Right forelimb (tissue), 1 donor: ENCODE measurements at regions not wholly inside any gene's neighbourhood (a gene's known extent, or its start where the extent isn't known, plus 50 kb on each side); places are given as distances from the start of the nearest gene placed in this dataset.

Experiments used
- DNase-seq: peaks from one replicate; pipeline ENCODE4 v3.0.0-alpha.2; 2018

DNA sequence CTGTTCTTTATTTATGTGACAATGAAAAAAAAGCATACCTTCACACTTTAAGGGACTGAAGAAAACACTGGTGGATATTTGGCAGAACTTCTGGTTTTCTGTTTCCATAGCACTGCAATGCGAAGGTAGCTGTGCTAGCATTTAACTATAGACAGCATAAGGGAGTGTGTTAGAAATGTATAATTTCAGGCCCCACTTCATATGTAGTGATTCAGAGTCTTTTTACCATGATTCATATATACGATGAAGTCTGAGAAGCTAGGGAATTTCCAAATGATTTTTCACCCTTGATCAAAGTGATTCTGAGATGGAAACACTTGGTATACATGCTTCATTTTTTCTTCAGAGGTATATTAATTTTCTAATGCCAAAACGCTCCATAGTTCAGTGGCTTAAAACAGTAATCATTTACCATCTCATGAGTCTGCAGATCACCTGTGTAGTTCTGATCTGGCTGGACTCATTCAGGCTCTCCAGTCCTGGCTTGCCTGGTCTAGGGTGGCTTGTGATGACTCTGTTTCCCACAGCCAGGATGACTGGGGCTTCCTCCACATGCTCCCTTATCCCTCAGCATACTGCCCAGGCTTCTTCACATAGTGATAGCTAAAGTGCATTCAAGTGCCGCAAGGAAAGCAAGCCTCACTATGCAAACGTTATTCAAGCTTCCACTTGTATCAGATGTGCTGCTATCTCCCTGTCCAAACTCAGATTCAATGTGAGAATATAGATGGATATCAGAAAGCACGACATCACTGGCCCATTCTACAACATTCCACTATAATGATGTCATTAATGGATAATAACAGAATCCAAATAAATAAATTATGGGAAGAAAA is 790.1 kb downstream of the TECRL start:
- no peak for DNase-seq

DNA sequence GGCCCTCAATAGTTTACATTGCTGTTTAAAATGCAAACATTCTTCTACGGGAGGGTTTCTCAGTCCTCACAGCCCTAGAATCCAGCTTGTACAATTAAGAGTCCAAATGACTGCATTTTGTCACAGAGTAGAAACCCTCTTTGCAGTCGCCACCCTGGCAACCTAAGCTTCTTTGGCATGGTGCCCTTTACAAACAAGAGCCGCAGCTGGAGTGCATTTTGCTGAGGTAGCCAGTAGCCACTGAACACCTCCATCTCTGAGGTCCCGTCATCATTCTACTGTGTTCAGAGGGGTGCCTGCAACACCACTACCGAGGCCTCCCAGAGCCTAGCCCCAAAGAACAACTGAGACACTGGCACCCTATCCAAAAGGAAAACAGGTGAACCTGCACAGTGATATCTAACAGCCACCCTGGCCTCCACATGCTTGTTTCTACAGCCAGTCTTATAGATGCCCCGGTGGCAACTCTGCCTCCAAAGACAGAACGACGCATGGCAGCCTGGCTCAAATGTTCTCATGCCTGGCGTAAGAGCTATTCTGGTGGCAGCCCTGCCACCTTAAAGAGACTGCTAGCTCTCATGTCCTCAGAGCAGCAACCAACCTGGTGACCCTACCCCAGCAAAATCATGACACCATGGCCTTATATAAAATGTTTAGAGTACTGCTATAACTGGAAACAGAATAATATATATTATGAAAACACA is 801.9 kb downstream of the TECRL start:
- DNase-seq: no peak

DNA sequence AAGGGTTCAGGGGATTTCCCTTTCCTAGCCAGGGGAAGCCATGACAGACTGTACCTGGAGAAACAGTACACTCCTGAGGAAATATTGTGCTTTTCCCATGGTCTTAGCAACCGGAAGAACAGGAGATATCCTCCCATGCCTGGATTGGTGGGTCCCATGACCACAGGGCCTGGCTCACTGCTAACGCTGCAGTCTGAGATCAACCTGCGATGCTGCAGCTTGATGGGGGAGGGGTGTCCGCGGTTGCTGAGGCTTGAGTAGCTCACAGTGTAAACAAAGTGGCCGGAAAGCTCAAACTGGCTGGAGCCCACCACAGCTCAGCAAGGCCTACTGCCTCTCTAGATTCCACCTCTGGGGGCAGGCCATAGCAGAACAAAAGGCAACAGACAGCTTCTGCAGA is 819.5 kb downstream of the TECRL start:
- no peak for DNase-seq

DNA sequence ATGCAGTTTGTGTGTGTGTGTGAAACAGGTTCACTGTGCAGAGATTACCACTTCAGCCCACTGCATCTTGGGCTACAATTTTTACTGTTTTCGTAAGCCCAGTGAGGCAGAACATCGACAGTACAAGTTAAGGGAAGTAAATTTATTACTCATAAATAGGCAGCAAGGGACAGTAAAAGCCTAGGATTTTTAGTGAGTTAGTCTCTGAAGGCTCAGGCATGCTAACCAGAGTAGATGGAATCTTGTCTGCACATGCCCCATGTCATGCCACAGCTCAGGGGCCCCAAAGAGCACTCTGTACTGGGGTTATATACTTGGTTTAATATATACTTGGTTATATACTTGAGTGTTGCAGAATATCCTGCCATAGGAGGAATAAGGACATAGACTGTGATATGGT is 825.7 kb downstream of the TECRL start:
- no peak for DNase-seq

DNA sequence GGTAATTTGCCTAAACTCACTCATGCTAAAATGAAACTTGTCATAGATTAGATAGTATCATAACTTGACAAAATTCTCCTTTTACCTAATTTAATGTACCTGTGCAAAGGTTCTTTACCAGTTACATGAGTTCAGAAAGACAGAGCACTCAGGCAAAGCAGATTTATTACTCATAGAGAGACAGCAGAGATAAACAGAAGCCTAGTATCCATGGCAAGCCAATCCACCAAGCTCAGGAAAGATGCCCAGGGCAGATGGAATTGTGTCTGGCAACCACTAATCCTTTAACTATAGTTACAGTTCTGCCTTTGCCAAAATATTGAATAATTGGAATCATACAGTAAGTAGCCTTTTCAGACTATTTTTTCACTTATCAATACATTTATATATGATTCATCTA is 826.2 kb downstream of the TECRL start:
- no peak for DNase-seq

DNA sequence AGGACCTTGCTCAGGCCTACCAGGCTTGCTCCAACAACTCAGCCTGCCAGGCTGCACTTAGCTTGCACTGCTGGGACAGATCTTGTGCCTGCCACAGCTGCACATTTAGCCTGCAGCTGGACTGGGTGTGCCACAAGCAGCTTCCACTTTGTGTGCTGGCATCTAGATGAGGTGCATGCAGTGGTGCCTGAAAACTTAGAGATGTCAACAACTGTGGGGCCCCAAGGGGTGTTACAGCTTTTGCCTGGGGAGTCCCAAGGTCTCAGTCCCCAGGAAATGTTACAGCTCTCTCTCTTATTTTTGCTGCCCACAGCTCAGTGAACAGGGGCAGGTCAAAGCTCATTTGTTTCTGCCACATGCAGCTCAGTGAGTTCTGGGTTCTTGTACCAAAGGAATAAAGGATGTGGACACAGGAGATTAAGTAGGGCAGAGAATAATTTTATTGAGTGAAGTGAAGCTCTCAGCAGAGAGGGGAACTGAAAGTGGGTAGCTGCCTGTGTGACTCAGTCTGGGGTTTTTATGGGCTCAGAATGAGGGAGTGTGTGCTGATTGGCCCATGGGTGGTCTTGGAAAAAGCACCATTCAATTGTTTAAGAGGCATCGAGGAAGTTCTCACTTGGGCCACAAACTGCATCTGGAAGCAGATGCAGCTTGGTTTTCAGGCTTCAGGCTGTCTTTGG is 828.3 kb downstream of the TECRL start:
- DNase-seq: no peak

DNA sequence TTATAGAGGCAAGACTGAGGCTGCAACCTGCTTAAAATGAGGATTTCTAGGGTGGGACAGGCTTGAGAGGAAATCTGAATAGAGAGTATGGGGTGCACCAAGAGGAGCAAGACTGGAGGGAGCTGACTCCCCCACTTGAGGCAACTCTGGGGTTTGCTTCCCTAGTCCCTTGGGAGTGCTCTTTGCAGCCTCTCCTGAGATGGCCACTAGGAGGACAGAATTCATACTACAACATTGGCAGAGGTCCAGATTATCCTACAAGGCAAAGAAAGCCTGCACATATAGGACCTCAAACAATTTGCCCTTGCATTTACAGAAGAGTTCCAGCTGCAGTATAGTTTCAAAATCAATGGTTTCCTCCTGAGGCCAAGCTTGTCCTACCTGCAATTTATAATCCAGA is 830.9 kb downstream of the TECRL start:
- DNase-seq: no peak

DNA sequence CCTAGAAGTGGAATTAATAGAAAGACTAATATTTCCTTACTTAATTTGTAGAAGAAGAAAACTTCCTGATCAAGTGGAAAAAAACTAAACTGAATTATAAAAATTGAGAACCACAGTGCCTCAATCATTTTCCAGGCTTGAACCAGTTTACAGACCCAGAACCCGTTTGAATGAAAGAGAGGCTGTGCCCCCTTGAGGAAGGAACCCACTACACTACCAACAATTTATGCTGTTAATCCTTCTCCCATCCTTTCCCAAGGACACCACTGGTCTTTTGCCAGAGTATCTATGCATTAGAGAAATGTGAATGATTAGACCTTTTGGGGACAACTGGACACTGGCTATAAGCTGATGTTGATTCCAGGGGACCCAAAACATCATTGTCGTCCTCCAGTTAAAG is 842.6 kb downstream of the TECRL start:
- DNase-seq: no peak

DNA sequence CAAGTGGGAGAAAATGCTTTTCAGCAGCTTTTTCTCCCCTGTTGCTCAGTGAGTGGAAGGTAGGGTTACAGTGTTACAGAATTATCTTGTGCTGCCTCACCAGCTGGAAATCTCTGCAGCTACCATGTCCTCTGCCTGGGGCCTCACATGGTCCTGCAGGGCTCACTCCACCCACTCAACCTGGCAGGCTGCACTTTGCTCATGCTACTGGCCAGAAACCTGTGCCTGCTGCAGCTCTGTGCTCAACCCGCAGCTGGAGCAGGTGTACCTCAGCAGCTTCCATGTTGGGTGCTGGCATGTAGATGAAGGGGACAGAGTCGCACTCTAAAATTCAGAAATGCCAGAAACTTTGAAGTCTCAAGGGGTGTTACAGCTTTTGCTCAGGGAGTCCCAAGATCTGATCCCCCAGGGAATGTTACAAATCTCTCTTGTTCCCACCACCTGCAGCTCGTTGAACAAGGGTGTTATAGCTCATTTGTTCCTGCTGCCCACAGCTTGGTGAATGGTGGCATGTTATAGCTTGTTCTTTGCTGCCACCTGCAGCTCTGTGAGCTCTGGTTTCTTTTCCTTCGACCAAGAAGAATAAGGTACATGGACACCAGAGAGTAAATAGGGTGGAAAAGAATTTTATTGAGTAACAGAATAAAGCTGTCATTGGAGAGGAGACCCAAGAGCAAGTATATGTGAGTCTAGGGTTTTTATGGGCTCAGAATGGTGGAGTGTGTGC is 845.8 kb downstream of the TECRL start:
- no peak for DNase-seq

DNA sequence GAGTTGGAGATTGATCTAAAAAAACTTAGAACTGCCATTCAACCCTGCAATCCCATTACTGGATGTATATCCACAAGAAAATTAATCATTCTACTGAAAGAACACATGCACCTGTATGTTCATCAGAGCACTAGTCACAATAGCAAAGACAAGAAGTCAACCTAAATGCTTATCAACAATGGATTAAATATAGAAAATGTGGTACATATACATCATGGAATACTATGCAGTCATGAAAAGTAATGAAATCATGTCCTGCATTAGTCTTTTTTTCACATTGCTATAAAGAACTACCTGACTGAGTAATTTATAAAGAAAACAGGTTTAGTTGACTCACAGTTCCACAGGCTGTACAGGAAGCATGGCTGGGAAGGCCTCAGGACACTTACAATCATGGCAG is 850.5 kb downstream of the TECRL start:
- no peak for DNase-seq

DNA sequence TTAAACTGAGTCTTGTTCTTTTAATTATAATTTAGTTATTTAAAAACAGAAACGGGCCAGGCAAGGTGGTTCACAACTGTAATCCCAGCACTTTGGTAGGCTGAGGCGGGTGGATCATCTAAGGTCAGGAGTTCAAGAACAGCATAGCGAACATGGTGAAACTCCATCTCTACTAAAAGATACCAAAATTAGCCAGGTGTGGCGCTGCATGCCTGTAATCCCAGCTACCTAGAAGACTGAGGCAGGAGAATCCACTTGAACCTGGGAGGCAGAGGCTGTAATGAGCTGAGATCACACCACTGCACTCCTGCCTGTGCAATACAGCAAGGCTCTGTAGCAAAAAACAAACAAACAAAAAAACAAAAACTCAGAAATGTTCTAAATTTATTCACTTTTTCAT is 852.9 kb downstream of the TECRL start:
- DNase-seq: no peak

DNA sequence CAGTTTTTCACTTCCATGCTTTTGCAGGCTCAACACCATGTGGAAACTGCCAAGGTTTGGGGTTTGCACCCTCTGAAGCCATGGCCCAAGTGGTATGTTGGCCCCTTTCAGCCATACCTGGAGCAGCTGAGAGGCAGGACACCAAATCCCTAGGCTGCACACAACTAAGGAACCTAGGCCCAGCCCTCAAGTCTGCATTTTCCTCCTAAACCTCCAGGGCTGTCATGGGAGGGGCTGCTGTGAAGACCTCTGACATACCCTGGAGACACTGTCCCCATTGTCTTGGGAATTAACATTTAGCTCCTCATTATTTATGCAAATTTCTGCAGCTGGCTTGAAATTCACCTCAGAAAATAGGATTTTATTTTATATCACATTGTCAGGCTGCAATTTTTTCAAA is 856.1 kb downstream of the TECRL start:
- DNase-seq: no peak

DNA sequence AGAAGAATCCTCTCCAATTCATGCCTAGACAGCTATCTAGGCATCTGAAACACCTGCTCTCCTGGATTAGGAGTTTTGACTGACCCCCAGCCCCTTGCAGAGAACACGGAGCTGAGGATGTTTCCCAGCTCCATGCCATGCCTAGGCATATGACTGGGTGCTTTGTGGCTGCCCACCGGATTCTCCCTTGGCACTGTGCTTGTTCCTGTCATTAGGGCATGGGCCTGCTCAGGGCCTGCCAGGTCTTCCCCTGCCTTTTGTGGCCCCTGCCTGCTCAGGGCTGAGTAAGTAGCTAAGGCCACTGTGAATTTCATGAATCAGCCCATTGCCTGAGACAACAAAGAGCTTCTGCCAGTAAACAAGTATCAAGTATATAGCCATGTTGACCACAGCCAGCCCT is 867.4 kb downstream of the TECRL start:
- DNase-seq: no peak

DNA sequence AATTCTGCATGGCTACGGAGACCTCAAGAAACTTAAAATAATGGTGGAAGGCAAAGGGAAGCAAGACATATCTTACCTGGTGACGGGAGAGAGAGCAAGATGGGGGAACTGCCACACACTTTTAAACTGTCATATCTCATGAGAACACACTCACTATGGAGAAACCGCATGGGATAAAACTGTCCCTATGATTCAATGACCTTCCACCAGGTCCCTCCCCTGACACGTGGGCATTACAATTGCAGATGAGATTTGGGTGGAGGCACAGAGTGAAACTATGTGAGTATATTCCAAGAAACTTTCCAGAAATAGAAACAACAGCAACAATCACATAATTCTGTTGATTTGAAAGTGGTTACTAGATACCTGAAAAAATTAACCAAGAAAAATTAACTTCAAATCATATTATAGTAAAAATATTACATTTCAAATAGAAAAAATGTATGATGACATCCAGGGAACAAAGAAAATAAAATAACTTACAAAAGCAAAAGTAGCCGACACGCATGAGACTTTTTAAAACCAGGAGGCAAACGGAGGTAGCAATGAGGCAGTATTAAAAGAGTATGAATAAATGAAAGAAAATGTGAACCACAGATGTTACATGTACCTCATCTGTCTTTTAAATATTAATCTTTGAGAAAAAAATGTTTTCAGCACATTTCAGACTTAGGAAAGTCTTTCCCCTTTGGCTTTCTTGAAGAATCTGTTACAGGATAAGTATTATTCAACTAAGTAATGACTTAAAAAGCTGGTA is 879.5 kb downstream of the TECRL start:
- DNase-seq: no peak

DNA sequence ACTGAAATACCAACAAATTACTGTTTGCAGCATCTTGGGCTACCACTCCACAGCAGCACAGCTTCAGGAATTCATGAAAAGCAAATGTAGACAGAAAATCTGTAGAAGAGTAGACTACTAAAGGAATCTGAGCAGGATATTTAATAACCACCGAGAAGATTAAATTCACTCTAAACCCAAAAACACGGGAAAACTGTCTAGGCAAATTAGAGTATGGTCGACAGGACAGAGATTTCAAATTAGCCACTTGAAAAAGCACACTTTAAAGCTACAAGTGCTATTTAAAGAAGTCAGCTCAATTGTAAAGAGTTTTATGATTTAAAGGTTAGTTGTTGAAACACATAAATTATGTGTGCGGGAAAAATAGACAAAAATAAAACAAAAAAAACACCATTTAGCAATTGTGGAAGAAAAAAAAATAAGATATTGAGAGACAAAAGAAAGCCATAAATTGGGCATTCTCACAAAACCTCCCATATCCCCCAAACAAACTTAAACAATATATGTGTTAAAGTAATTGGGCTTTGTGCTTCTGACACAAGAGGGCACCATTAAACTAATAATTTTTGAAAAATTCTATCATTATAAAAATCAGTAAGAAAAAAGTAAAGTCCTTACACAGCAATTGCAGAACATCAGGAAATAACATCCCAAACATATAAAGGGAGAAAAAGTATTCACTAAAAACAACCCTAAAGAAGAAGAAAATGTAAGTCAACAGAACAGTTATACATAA is 880.8 kb downstream of the TECRL start:
- DNase-seq: no peak

DNA sequence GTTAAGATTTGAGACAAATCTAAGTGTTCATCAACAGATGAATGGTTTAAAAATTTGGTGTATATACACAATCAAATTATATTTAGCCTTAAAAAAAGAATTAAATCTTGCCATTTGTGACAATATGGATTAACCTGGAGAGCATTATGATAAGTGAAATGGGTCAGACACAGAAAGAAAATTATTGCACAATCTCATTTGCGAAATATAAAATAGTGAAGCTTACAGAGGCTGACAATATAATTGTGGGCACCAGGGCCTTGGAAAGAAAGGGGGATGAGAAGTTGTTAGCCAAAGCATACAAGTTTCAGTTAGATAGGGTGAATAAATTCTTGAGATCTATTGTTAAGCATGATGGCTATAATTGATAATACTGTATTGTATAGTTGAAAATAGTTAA is 883.0 kb downstream of the TECRL start:
- no peak for DNase-seq

DNA sequence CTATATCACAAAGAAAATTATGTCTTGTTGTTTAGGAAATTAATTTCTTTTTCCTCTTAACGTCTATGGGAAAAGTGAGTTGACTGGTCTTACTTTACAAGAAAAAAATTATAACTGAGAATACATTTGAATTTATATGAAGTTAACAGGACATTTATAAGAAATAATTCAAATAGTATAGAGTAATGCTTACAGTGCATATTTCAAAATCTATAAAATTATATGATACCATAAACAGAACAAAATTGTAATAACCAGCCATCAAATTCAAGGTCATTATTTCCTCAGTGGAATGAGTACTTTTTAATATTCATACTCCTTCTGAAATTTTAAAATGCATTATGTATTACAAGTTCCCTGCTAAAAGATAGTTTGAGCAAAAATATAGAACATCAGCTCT is 884.5 kb downstream of the TECRL start:
- DNase-seq: no peak

DNA sequence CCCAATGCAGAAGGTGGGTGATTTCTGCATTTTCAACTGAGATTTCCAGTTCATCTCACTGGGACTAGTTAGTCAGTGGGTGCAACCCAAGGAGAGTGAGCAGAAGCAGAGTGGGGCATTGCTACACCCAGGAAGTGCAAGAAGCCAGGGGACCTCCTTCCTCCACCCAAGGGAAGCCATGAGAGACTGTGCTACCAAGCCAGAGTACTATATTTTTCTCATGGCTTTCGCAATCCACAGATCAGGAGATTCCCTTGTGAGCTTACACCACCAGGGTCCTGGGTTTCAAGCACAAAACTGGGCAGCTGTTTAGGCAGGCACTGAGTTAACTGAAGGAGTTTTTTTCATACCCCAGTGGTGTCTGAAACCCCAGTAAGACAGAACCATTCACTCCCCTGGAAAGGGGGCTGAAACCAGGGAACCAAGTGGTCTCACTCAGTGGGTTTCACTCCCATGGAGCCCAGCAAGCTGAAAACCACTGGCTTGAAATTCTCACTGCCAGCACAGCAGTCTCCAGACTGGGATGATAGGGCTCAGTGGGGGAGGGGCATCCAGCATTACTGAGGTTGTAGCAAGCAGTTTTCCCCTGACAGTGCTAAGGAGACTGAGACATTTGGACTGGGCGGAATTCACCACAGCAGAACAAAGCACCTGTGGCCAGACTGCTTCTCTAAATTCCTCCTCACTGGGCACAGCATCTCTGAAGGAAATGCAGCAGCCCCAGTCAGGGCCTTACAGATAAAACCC is 903.4 kb downstream of the TECRL start:
- no peak for DNase-seq

DNA sequence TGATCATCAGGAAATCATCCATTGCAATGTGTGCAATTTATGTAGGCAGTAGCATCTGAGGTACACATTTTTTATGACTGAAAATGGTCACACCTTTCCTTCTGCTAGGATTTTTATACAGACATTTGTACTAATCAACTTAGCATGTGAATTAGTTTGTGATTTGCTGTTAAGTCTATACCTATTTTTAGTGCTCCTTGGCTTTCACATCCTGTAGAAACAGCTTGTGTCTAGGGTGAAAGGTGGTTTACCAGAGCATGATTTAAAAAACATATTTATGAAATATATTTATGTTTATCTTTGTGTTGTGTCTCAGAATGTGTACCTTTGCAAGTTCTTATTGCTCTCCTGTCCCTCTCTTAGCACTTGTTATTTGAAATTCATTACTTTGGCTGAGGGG is 916.0 kb downstream of the TECRL start:
- DNase-seq: no peak

DNA sequence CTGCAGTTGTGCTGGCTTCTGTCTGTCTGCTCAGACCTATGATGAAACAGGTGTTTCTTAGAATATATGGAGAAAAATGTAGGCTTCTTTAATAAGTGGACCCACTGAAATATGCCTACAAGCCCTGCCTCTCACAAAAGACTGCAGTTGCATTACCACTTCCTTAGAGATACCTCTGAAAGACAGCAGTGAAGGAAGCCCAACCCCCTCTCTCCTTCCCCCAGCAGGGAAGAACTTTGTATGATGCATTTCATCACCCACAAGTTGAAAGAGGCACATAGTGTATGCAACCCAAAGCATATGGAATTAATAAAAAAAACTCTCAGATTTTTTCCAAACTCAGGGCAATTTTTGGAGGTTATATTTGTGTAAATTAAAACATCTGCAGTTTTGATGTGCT is 916.7 kb downstream of the TECRL start:
- no peak for DNase-seq

DNA sequence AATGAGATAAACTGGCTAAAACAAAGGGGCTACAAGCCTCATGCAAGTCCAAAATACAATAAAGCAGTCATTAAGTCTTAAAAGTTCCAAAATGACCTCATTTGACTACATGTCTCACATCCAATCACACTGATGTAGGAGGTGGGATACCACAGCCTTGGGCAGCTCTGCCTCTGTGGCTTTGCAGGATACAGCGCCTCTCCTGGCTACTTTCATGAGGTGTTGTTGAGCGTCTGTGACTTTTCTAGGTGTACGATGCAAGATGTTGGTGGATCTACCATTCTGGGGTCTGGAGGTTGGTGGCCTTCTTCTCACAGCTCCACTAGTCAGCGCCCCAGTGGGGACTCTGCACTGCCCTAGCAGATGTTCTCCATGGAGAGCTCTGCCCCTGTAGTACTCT is 944.9 kb downstream of the TECRL start:
- DNase-seq: no peak
